DOHH2 (cell line): ENCODE measurements at regions not wholly inside any gene's neighbourhood (a gene's known extent, or its start where the extent isn't known, plus 50 kb on each side); places are given as distances from the start of the nearest gene placed in this dataset.

ENCODE experiments used
- H3F3A ChIP-seq: fragments of 200-600 bp; sonication (generic), shearing (Covaris generic); 2 replicates; pipeline ENCODE4 v1.6.0; 2016; ENCODE audit warnings: antibody characterized with exemption, mild to moderate bottlenecking; ENCODE audit not compliant: control insufficient read depth, insufficient read depth
- H3K27ac ChIP-seq: fragments of 200-600 bp; sonication (generic); 2 replicates; pipeline ENCODE4 v1.5.1; 2014; ENCODE audit warnings: low read depth, mild to moderate bottlenecking, low read length, moderate library complexity
- H3K27me3 ChIP-seq: fragments of 200-600 bp; sonication (generic); 2 replicates; pipeline ENCODE4 v1.6.1; 2014; ENCODE audit warnings: mild to moderate bottlenecking, low read length, mixed read lengths; ENCODE audit not compliant: control insufficient read depth
- H3K36me3 ChIP-seq: fragments of 200-600 bp; sonication (generic); 2 replicates; pipeline ENCODE4 v1.6.1; 2014; ENCODE audit warnings: mild to moderate bottlenecking, low read length, moderate library complexity, mixed read lengths; ENCODE audit not compliant: control insufficient read depth
- H3K4me1 ChIP-seq: fragments of 200-600 bp; sonication (generic); 2 replicates; pipeline ENCODE4 v1.6.1; 2014; ENCODE audit warnings: mild to moderate bottlenecking, low read length, mixed read lengths; ENCODE audit not compliant: control insufficient read depth
- H3K4me2 ChIP-seq: fragments of 200-600 bp; sonication (generic); 2 replicates; pipeline ENCODE4 v1.6.0; 2014; ENCODE audit warnings: mild to moderate bottlenecking, low read length, moderate library complexity
- H3K4me3 ChIP-seq: fragments of 200-600 bp; sonication (generic); 2 replicates; pipeline ENCODE4 v1.5.1; 2014; ENCODE audit warnings: mild to moderate bottlenecking, low read length, mixed read lengths
- H3K79me2 ChIP-seq: fragments of 200-600 bp; sonication (generic); 2 replicates; pipeline ENCODE4 v1.6.1; 2014; ENCODE audit warnings: mild to moderate bottlenecking, low read length, mixed read lengths; ENCODE audit not compliant: control insufficient read depth
- H3K9me2 ChIP-seq: fragments of 200-600 bp; sonication (generic); replicated peaks from 2 replicates; pipeline ENCODE4 v1.6.1; 2014; ENCODE audit warnings: mild to moderate bottlenecking, low read length, mixed read lengths; ENCODE audit not compliant: control insufficient read depth
- H3K9me3 ChIP-seq: fragments of 200-600 bp; sonication (generic); 2 replicates; pipeline ENCODE4 v1.6.1; 2014; ENCODE audit warnings: antibody characterized with exemption, low read length, mixed read lengths; ENCODE audit not compliant: control insufficient read depth, insufficient read depth
- H4K20me1 ChIP-seq: fragments of 200-600 bp; sonication (generic); 2 replicates; pipeline ENCODE4 v1.6.0; 2014; ENCODE audit warnings: low read depth, mild to moderate bottlenecking, antibody characterized with exemption, low read length, moderate library complexity; ENCODE audit not compliant: control insufficient read depth, insufficient read depth
- EZH2phosphoT487 ChIP-seq: fragments of 200-600 bp; sonication (generic); IDR thresholded peaks from 2 replicates; pipeline ENCODE4 v1.6.1; 2017; ENCODE audit warnings: borderline replicate concordance, mild to moderate bottlenecking, antibody characterized with exemption, low read length, moderate library complexity, mixed read lengths
- TF ChIP-seq, protein P1 (sequence below): fragments of 200-600 bp; sonication (generic); IDR thresholded peaks from one replicate; pipeline ENCODE4 v1.5.1; 2014; ENCODE audit warnings: antibody characterized with exemption, mild to moderate bottlenecking, low read depth, low read length; ENCODE audit not compliant: poor library complexity, severe bottlenecking

GRCh38 chr11:95647355-95647754 is 142.2 kb downstream of the FAM76B start:
- Histone ChIP-seq H4K20me1 (no peaks in the 10 kb centered on the region), H3K79me2 (no peaks in the 10 kb centered on the region), H3K9me3 (no peaks in the 10 kb centered on the region), H3K9me2 (no peaks in the 10 kb centered on the region), H3K4me3 (no peak overlapping the region), H3K36me3 (no peaks in the 10 kb centered on the region), H3K27ac (no peak overlapping the region), H3K4me2 (no peak overlapping the region), H3K4me1 (peaks cover 8% of the 10 kb centered on the region), H3K27me3 (no peaks in the 10 kb centered on the region), H3F3A (no peaks in the 10 kb centered on the region)
- TF ChIP-seq, protein P1, sequence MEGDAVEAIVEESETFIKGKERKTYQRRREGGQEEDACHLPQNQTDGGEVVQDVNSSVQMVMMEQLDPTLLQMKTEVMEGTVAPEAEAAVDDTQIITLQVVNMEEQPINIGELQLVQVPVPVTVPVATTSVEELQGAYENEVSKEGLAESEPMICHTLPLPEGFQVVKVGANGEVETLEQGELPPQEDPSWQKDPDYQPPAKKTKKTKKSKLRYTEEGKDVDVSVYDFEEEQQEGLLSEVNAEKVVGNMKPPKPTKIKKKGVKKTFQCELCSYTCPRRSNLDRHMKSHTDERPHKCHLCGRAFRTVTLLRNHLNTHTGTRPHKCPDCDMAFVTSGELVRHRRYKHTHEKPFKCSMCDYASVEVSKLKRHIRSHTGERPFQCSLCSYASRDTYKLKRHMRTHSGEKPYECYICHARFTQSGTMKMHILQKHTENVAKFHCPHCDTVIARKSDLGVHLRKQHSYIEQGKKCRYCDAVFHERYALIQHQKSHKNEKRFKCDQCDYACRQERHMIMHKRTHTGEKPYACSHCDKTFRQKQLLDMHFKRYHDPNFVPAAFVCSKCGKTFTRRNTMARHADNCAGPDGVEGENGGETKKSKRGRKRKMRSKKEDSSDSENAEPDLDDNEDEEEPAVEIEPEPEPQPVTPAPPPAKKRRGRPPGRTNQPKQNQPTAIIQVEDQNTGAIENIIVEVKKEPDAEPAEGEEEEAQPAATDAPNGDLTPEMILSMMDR = no peak
- no peak for TF ChIP-seq EZH2phosphoT487

DNA sequence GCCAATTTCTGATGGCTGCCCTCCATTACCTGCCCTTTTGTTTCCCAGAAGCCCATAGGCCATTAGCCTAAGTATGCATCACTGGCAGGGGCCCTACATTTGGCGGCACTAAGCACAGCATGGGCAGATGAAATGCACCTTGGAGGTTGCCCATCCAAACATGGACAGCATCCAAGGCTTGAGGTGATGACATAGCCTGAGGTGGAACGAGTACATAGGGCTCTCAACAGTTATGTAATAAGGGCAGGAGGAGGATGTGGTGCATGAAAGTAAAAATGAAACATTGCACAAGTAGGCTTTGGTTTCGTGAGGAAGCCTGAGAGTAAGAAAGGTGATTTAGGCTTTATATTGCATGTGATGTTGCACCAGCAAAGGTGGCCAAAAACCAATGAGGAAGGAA is 148.1 kb downstream of the FAM76B start:
- H3K27me3 ChIP-seq = no peaks in the 10 kb centered on the region
- H3K9me3 ChIP-seq = peaks cover 6% of the 10 kb centered on the region; the same call in 1 of the 2 replicates
- no peaks in the 10 kb centered on the region for H3K9me2 ChIP-seq
- H3K4me3 ChIP-seq = no peak overlapping the region
- H4K20me1 ChIP-seq = no peaks in the 10 kb centered on the region
- H3K79me2 ChIP-seq = no peaks in the 10 kb centered on the region
- no peaks in the 10 kb centered on the region for H3K36me3 ChIP-seq
- no peaks in the 10 kb centered on the region for H3K4me1 ChIP-seq
- TF ChIP-seq, protein P1 = no peak
- TF ChIP-seq EZH2phosphoT487 = no peak
- no peak overlapping the region for H3K27ac ChIP-seq
- H3K4me2 ChIP-seq = no peak overlapping the region
- no peaks in the 10 kb centered on the region for H3F3A ChIP-seq

DNA sequence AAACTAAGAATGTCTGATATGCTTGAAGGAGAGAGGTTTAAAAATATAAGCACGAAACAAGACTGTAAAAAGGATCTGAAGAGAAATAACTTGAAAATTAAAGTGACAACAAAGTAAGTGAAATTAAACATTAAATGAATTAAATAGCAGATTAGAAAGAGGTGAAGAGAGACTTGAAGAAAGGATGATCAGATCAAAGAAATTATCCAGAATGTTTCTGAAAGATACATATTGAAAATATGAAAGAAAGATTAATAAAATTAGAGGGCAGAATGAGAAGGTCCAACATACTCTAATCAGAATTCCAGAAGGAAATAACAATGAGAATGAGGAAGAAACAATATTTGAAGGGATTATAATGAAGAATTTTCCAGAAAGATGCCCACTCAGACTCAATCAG is 151.1 kb downstream of the FAM76B start:
- H3F3A ChIP-seq = no peaks in the 10 kb centered on the region
- H4K20me1 ChIP-seq = no peaks in the 10 kb centered on the region
- H3K36me3 ChIP-seq = no peaks in the 10 kb centered on the region
- H3K79me2 ChIP-seq = no peaks in the 10 kb centered on the region
- TF ChIP-seq, protein P1 = no peak
- no peak for TF ChIP-seq EZH2phosphoT487
- no peaks in the 10 kb centered on the region for H3K27me3 ChIP-seq
- H3K4me2 ChIP-seq = no peak overlapping the region
- peaks cover 6% of the 10 kb centered on the region; the same call in 1 of the 2 replicates for H3K9me3 ChIP-seq
- H3K9me2 ChIP-seq = no peaks in the 10 kb centered on the region
- no peak overlapping the region for H3K4me3 ChIP-seq
- no peaks in the 10 kb centered on the region for H3K4me1 ChIP-seq
- no peak overlapping the region for H3K27ac ChIP-seq
